Loucy (cell line): ENCODE measurements at regions not wholly inside any gene's neighbourhood (a gene's known extent, or its start where the extent isn't known, plus 50 kb on each side); places are given as distances from the start of the nearest gene placed in this dataset.

Source experiments
- H2AFZ ChIP-seq: fragments of 200-600 bp; sonication (generic); 2 replicates; pipeline ENCODE4 v1.6.0; 2016; ENCODE audit warnings: antibody characterized with exemption, mild to moderate bottlenecking, low read length, moderate library complexity
- H3F3A ChIP-seq: fragments of 200-600 bp; 2 replicates; pipeline ENCODE4 v1.6.0; 2016; ENCODE audit warnings: antibody characterized with exemption, low read depth, mild to moderate bottlenecking
- H3K27me3 ChIP-seq: fragments of 200-600 bp; sonication (generic); 2 replicates; pipeline ENCODE4 v1.6.1; 2014; ENCODE audit warnings: low read length, mild to moderate bottlenecking; ENCODE audit not compliant: insufficient read depth, poor library complexity, severe bottlenecking
- H3K36me3 ChIP-seq: fragments of 200-600 bp; sonication (generic); 2 replicates; pipeline ENCODE4 v1.6.1; 2016; ENCODE audit warnings: low read length; ENCODE audit not compliant: insufficient read depth
- H3K4me1 ChIP-seq: fragments of 200-600 bp; sonication (generic); 2 replicates; pipeline ENCODE4 v1.5.1; 2014; ENCODE audit warnings: low read length, mild to moderate bottlenecking; ENCODE audit not compliant: insufficient read depth, poor library complexity, severe bottlenecking
- H3K4me2 ChIP-seq: fragments of 200-600 bp; sonication (generic); 2 replicates; pipeline ENCODE4 v1.6.0; 2014; ENCODE audit warnings: antibody characterized with exemption, low read length, low read depth, mild to moderate bottlenecking; ENCODE audit not compliant: poor library complexity, severe bottlenecking
- H3K4me3 ChIP-seq: fragments of 200-600 bp; sonication (generic); 2 replicates; pipeline ENCODE4 v1.5.1; 2014; ENCODE audit warnings: low read length, mild to moderate bottlenecking, mixed read lengths; ENCODE audit not compliant: poor library complexity, severe bottlenecking
- H3K79me2 ChIP-seq: fragments of 200-600 bp; sonication (generic); 2 replicates; pipeline ENCODE4 v1.6.1; 2014; ENCODE audit warnings: low read length; ENCODE audit not compliant: insufficient read depth
- H3K9ac ChIP-seq: fragments of 200-600 bp; sonication (generic); 2 replicates; pipeline ENCODE4 v1.6.0; 2014; ENCODE audit warnings: mild to moderate bottlenecking, low read depth, low read length, moderate library complexity; ENCODE audit not compliant: poor library complexity, severe bottlenecking
- H3K9me2 ChIP-seq: fragments of 200-600 bp; sonication (generic); replicated peaks from 2 replicates; pipeline ENCODE4 v1.6.1; 2016; ENCODE audit warnings: low read depth, low read length, mixed read lengths
- H3K9me3 ChIP-seq: fragments of 200-600 bp; sonication (generic); 2 replicates; pipeline ENCODE4 v1.6.1; 2014; ENCODE audit warnings: mild to moderate bottlenecking, antibody characterized with exemption, low read length, low read depth; ENCODE audit not compliant: insufficient read depth
- H4K20me1 ChIP-seq: fragments of 200-600 bp; sonication (generic); 2 replicates; pipeline ENCODE4 v1.6.0; 2014; ENCODE audit warnings: antibody characterized with exemption, low read length, mild to moderate bottlenecking; ENCODE audit not compliant: insufficient read depth, poor library complexity, severe bottlenecking
- EZH2phosphoT487 ChIP-seq: fragments of 200-600 bp; IDR thresholded peaks from 2 replicates; pipeline ENCODE4 v1.6.1; 2018; ENCODE audit warnings: antibody characterized with exemption, mild to moderate bottlenecking, moderate library complexity, borderline replicate concordance
- TF ChIP-seq, protein P1 (sequence below): fragments of 200-600 bp; sonication (generic); conservative IDR thresholded peaks from 2 replicates; pipeline ENCODE4 v1.5.1; 2014; ENCODE audit warnings: mild to moderate bottlenecking, antibody characterized with exemption, low read length

DNA sequence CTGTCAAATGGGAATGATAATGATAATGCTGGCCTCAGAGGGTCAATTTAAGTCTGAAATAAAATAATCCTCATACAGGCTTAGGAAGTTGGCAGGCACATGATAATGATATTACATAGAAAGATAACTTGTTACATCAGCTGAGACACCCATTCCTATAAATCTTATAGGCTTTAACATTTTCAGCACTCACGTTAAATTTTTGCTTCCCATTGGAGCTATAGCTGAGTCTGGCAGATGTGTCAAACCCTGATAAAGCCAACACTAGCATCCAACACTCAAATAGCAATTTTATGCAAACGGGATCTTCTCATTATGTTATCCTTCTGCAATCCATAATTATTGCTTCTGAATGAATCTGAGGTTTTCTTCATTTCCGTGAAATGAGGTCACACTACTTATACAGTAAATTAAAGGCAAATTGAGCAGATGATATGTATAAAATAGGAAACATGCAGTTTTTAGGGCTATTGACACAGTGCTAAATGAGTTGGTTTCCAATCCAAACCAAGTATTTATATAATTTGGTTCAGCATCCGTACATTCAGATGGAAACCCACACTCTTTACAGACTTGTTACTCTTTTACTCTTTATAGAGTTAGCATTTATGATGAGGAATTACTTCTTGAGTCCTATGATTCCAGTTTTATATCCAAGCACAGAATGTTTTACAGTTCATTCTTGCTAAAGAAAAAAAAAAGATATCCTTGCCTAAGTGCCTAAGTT lies 481.6 kb downstream of the BTBD3 start:
- no peak for TF ChIP-seq EZH2phosphoT487
- TF ChIP-seq, protein P1, sequence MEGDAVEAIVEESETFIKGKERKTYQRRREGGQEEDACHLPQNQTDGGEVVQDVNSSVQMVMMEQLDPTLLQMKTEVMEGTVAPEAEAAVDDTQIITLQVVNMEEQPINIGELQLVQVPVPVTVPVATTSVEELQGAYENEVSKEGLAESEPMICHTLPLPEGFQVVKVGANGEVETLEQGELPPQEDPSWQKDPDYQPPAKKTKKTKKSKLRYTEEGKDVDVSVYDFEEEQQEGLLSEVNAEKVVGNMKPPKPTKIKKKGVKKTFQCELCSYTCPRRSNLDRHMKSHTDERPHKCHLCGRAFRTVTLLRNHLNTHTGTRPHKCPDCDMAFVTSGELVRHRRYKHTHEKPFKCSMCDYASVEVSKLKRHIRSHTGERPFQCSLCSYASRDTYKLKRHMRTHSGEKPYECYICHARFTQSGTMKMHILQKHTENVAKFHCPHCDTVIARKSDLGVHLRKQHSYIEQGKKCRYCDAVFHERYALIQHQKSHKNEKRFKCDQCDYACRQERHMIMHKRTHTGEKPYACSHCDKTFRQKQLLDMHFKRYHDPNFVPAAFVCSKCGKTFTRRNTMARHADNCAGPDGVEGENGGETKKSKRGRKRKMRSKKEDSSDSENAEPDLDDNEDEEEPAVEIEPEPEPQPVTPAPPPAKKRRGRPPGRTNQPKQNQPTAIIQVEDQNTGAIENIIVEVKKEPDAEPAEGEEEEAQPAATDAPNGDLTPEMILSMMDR, result no peak
- H3K4me1 ChIP-seq, result no peaks in the 10 kb centered on the region

DNA sequence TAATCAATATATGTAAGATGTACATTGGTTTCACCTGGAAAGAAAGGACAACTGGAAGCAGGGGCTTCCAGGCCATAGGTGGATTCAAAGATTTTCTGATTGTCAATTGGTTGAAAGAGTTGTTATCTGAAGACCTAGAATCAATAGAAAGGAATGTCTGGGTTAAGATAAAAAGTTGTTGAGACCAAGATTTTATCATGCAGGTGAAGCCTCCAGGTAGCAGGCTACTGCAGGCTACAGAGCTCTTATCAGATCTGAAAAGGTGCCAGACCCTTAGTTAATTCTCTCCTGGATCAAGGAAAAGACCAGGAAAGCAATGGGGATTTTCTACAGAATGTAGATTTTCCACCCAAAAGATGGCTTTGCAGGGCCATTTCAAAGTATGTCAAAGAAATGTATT lies 487.2 kb downstream of the BTBD3 start:
- H3K9me3 ChIP-seq, result no peaks in the 10 kb centered on the region; the same call in 1 of the 2 replicates
- TF ChIP-seq, protein P1, result no peak
- no peak for TF ChIP-seq EZH2phosphoT487
- H3K9ac ChIP-seq, result no peak overlapping the region
- H3K79me2 ChIP-seq, result no peaks in the 10 kb centered on the region
- no peaks in the 10 kb centered on the region for H3K36me3 ChIP-seq
- H2AFZ ChIP-seq, result no peak overlapping the region
- no peak overlapping the region for H3K4me2 ChIP-seq
- no peak overlapping the region for H3K4me3 ChIP-seq
- H3F3A ChIP-seq, result no peaks in the 10 kb centered on the region
- no peaks in the 10 kb centered on the region for H3K27me3 ChIP-seq
- no peaks in the 10 kb centered on the region for H3K4me1 ChIP-seq
- no peaks in the 10 kb centered on the region for H3K9me2 ChIP-seq
- H4K20me1 ChIP-seq, result no peaks in the 10 kb centered on the region

More for the DNA sequence above, 481.6 kb downstream of the BTBD3 start:
- Histone ChIP-seq H3K4me2 (no peak overlapping the region), H3K4me3 (no peak overlapping the region), H3K27me3 (no peaks in the 10 kb centered on the region), H4K20me1 (no peaks in the 10 kb centered on the region), H3K36me3 (no peaks in the 10 kb centered on the region), H2AFZ (no peak overlapping the region), H3K9me3 (no peaks in the 10 kb centered on the region), H3F3A (no peaks in the 10 kb centered on the region), H3K9ac (no peak overlapping the region), H3K9me2 (no peaks in the 10 kb centered on the region), H3K79me2 (no peaks in the 10 kb centered on the region)

DNA sequence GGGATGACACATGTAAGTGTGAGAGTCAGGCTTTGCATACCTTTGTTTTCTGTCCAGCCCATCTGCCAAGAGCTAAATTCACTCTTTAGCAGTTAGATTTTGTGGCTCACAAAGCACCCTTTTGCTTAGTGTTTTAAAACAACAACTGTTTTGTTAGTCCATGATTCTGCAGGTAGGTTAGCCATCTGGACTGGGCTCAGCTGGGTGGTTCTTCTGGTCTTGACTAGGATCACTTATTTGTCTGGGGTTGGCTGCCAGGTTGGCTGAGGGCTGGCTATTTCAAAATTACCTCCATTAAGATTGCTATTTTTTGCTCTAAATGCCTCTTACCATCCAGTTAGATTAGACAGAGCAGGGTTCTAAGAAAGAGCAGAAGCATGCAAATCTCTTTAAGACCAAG lies 489.3 kb downstream of the BTBD3 start:
- no peaks in the 10 kb centered on the region for H3K27me3 ChIP-seq
- H3K4me2 ChIP-seq, result no peak overlapping the region
- no peaks in the 10 kb centered on the region for H3K9me2 ChIP-seq
- no peaks in the 10 kb centered on the region for H3K36me3 ChIP-seq
- no peaks in the 10 kb centered on the region for H3F3A ChIP-seq
- no peaks in the 10 kb centered on the region for H3K79me2 ChIP-seq
- H3K9me3 ChIP-seq, result no peaks in the 10 kb centered on the region; the same call in 1 of the 2 replicates
- no peaks in the 10 kb centered on the region for H3K4me1 ChIP-seq
- no peaks in the 10 kb centered on the region for H4K20me1 ChIP-seq
- H3K4me3 ChIP-seq, result no peak overlapping the region
- H2AFZ ChIP-seq, result no peak overlapping the region
- TF ChIP-seq, protein P1, result no peak
- TF ChIP-seq EZH2phosphoT487, result no peak
- no peak overlapping the region for H3K9ac ChIP-seq
